OCI-LY7 (cell line): ENCODE measurements at regions not wholly inside any gene's neighbourhood (a gene's known extent, or its start where the extent isn't known, plus 50 kb on each side); places are given as distances from the start of the nearest gene placed in this dataset.

Experiments used
- BruUV-seq: library from RNA; stranded (reverse); fragments of 400-500 nt; replicated peaks from 2 replicates; lab custom pipeline; 2021; lab: Mats Ljungman, UMichigan
- CTCF ChIA-PET: fragments of 300-600 bp; sonication (Branson Sonifier 250); formaldehyde crosslinking; loops from one replicate; lab custom pipeline; 2022; ENCODE audit warnings: antibody characterized with exemption; ENCODE audit not compliant: unreplicated experiment; lab: Charles Lee
- POLR2A ChIA-PET: fragments of 300-600 bp; sonication (Branson Sonifier 250); formaldehyde crosslinking; loops from one replicate; lab custom pipeline; 2022; ENCODE audit warnings: antibody characterized with exemption; lab: Charles Lee
- DNase-seq: peaks from one replicate; pipeline ENCODE4 v3.0.0-alpha.2; 2015; ENCODE audit warnings: low spot score
- H2AFZ ChIP-seq: fragments of 200-600 bp; sonication (generic), shearing (Covaris generic); 2 replicates; pipeline ENCODE4 v1.6.1; 2014; ENCODE audit warnings: mild to moderate bottlenecking, antibody characterized with exemption, low read length, moderate library complexity
- H3K27ac ChIP-seq: fragments of 200-600 bp; sonication (generic); 2 replicates; pipeline ENCODE4 v1.5.1; 2014; ENCODE audit warnings: mixed run types, low read depth, mild to moderate bottlenecking, moderate library complexity, low read length, inconsistent platforms; ENCODE audit not compliant: poor library complexity, severe bottlenecking
- H3K36me3 ChIP-seq: fragments of 200-600 bp; sonication (generic); 2 replicates; pipeline ENCODE4 v1.6.1; 2014; ENCODE audit warnings: mild to moderate bottlenecking, antibody characterized with exemption, low read length, moderate library complexity, mixed read lengths; ENCODE audit not compliant: insufficient read depth
- H3K4me1 ChIP-seq: fragments of 200-600 bp; sonication (generic); 2 replicates; pipeline ENCODE4 v1.5.1; 2014; ENCODE audit warnings: mild to moderate bottlenecking, low read length; ENCODE audit not compliant: insufficient read depth, poor library complexity, severe bottlenecking
- H3K4me2 ChIP-seq: fragments of 200-600 bp; sonication (generic); 2 replicates; pipeline ENCODE4 v1.6.1; 2014; ENCODE audit warnings: mild to moderate bottlenecking, low read length
- H3K4me3 ChIP-seq: fragments of 200-600 bp; sonication (generic); 2 replicates; pipeline ENCODE4 v1.5.1; 2014; ENCODE audit warnings: mild to moderate bottlenecking, low read depth, low read length; ENCODE audit not compliant: poor library complexity, severe bottlenecking
- H3K79me2 ChIP-seq: fragments of 200-600 bp; sonication (generic); 2 replicates; pipeline ENCODE4 v1.6.1; 2016; ENCODE audit warnings: low read depth, mild to moderate bottlenecking, low read length, moderate library complexity, mixed read lengths; ENCODE audit not compliant: insufficient read depth
- H3K9me2 ChIP-seq: fragments of 200-600 bp; sonication (generic); 2 replicates; pipeline ENCODE4 v1.6.1; 2016; ENCODE audit warnings: mild to moderate bottlenecking, low read length, mixed read lengths; ENCODE audit not compliant: insufficient read depth
- H3K9me3 ChIP-seq: fragments of 200-600 bp; sonication (generic); 2 replicates; pipeline ENCODE4 v1.6.1; 2014; ENCODE audit warnings: mild to moderate bottlenecking, mixed run types, low read length, mixed read lengths
- H4K20me1 ChIP-seq: fragments of 200-600 bp; sonication (generic); 2 replicates; pipeline ENCODE4 v1.6.1; 2014; ENCODE audit warnings: mild to moderate bottlenecking, antibody characterized with exemption, low read length, moderate library complexity, mixed read lengths; ENCODE audit not compliant: insufficient read depth
- EZH2phosphoT487 ChIP-seq: fragments of 200-600 bp; sonication (generic); IDR thresholded peaks from 2 replicates; pipeline ENCODE4 v1.6.1; 2018; ENCODE audit warnings: low read depth, borderline replicate concordance, mild to moderate bottlenecking, mixed run types, antibody characterized with exemption, low read length, moderate library complexity, mixed read lengths
- intact Hi-C: fragments of 100-400 bp; cut with micrococcal nuclease; formaldehyde crosslinking; loops from one replicate; pipeline ENCODE4 v1.10.0; 2022; ENCODE audit not compliant: unreplicated experiment
- TF ChIP-seq, protein P1 (sequence below): fragments of 200-600 bp; sonication (generic); conservative IDR thresholded peaks from 2 replicates; pipeline ENCODE4 v1.5.1; 2014; ENCODE audit warnings: mild to moderate bottlenecking, antibody characterized with exemption, low read length, moderate library complexity, mixed read lengths

DNA sequence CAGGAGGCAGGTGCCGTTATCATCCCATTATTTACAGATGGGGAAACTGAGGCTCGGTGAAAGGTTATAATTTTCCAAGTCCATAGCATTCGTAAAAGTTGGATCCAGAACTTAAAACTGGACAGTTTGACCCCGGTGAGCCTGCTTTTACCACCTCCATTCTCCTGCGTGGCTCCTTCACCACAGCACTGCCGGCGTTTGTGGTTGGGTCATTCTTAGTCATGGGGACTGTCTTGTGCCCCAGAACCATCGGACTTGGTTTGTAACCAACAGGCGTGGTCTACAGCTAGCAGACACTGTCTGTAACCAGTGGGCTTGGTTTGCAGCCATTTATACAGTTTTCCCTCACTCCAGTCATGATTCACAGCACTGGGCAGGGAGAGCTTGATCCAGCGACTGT lies 511.3 kb downstream of the NPHP4 start:
- TF ChIP-seq, protein P1, sequence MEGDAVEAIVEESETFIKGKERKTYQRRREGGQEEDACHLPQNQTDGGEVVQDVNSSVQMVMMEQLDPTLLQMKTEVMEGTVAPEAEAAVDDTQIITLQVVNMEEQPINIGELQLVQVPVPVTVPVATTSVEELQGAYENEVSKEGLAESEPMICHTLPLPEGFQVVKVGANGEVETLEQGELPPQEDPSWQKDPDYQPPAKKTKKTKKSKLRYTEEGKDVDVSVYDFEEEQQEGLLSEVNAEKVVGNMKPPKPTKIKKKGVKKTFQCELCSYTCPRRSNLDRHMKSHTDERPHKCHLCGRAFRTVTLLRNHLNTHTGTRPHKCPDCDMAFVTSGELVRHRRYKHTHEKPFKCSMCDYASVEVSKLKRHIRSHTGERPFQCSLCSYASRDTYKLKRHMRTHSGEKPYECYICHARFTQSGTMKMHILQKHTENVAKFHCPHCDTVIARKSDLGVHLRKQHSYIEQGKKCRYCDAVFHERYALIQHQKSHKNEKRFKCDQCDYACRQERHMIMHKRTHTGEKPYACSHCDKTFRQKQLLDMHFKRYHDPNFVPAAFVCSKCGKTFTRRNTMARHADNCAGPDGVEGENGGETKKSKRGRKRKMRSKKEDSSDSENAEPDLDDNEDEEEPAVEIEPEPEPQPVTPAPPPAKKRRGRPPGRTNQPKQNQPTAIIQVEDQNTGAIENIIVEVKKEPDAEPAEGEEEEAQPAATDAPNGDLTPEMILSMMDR = no peak
- no peak for TF ChIP-seq EZH2phosphoT487
- Histone ChIP-seq H3K9me2 (no peaks in the 10 kb centered on the region), H3K4me2 (no peak overlapping the region), H3K9me3 (no peaks in the 10 kb centered on the region), H3K4me3 (no peak overlapping the region), H2AFZ (no peak overlapping the region), H3K36me3 (no peaks in the 10 kb centered on the region), H3K79me2 (no peaks in the 10 kb centered on the region), H4K20me1 (no peaks in the 10 kb centered on the region), H3K4me1 (no peaks in the 10 kb centered on the region), H3K27ac (no peak overlapping the region)
- POLR2A ChIA-PET = no interaction called here
- no TSS peak for BruUV-seq
- intact Hi-C loops = no loop called here
- DNase-seq = no peak
- CTCF ChIA-PET = no interaction called here

DNA sequence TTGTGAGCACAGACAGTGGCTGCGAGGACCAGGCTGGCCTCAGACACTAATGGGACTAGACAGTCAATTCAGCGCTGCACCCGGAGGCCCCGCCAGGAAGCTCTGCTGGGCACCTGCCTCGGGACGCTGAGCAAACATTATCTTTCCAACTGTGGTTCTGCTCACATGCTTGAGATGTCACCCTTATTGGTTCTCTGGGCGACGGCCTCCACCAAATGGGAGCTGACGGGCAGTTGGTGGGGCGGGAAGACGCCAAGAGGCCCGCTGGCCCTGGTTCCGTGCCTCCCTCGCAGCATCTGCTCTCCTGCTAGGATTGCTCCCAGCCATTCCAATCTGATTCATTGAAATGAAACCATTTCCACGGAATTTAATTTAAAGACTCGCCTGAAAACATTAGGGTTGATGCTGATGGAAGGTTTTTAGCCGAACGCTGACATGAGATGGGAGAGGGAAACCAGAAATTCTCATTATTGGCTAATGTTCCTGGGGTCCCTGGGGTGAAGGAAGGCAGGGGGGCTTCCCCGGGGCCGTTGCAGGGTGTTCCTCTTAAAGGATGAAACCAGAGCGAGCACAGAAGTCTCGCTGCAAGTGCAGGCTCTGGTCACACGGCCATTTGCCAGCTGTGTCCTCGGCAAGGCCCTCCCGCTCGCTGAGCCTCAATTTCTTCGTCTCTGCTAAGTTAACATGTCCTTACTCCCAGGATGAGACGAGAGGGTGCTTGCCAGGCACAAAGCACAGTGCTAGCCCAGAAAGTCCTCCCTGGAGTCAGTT lies 512.2 kb downstream of the NPHP4 start:
- BruUV-seq = no TSS peak
- DNase-seq = no peak
- H3K4me3 ChIP-seq = no peak overlapping the region
- H4K20me1 ChIP-seq = no peaks in the 10 kb centered on the region
- H3K79me2 ChIP-seq = no peaks in the 10 kb centered on the region
- ChIA-PET CTCF (no interaction called here), POLR2A (no interaction called here)
- intact Hi-C loops = no loop called here
- H3K9me3 ChIP-seq = no peaks in the 10 kb centered on the region
- no peak for TF ChIP-seq EZH2phosphoT487
- TF ChIP-seq, protein P1 = no peak
- no peaks in the 10 kb centered on the region for H3K4me1 ChIP-seq
- H2AFZ ChIP-seq = no peak overlapping the region
- no peak overlapping the region for H3K4me2 ChIP-seq
- H3K9me2 ChIP-seq = no peaks in the 10 kb centered on the region
- H3K27ac ChIP-seq = no peak overlapping the region
- H3K36me3 ChIP-seq = no peaks in the 10 kb centered on the region

GRCh38 chr1:5478961-5479360 lies 513.3 kb downstream of the NPHP4 start:
- no peaks in the 10 kb centered on the region for H3K9me3 ChIP-seq
- H4K20me1 ChIP-seq = no peaks in the 10 kb centered on the region
- no peak overlapping the region for H3K4me2 ChIP-seq
- no peak overlapping the region for H3K4me3 ChIP-seq
- intact Hi-C loops = no loop called here
- CTCF ChIA-PET = no interaction called here
- no peak overlapping the region for H2AFZ ChIP-seq
- POLR2A ChIA-PET = no interaction called here
- no peak overlapping the region for H3K27ac ChIP-seq
- TF ChIP-seq EZH2phosphoT487 = no peak
- TF ChIP-seq, protein P1 = no peak
- no peaks in the 10 kb centered on the region for H3K9me2 ChIP-seq
- DNase-seq = no peak
- no peaks in the 10 kb centered on the region for H3K79me2 ChIP-seq
- H3K36me3 ChIP-seq = no peaks in the 10 kb centered on the region
- no peaks in the 10 kb centered on the region for H3K4me1 ChIP-seq
- no TSS peak for BruUV-seq
